HG03457 (cell line): ENCODE measurements at regions not wholly inside any gene's neighbourhood (a gene's known extent, or its start where the extent isn't known, plus 50 kb on each side); places are given as distances from the start of the nearest gene placed in this dataset.

Experiments used
- ATAC-seq: cut with Tn5 transposase; IDR thresholded peaks from one replicate; pipeline ENCODE4 v1.9.1; 2021; ENCODE audit warnings: moderate number of reproducible peaks; ENCODE audit not compliant: unreplicated experiment

DNA sequence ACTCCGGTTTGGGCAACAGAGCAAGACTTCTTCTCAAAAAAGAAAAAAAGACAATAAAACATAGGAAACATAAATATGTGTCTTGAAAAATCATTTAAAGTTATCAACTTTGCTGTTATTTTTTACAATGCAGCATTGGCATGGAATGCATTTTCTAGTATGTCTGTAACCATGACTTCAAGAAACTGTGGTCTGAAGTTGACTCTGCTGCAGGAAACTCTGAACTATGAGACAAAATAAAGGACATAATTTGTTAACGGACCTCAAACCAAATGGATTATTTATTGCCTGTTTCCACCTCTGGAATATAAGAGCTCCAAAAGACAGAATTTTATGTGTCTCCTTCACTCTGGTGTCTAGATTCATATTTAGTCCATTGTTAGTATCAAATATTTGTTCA is 79.1 kb downstream of the TRIB2 start:
- no peak for ATAC-seq

DNA sequence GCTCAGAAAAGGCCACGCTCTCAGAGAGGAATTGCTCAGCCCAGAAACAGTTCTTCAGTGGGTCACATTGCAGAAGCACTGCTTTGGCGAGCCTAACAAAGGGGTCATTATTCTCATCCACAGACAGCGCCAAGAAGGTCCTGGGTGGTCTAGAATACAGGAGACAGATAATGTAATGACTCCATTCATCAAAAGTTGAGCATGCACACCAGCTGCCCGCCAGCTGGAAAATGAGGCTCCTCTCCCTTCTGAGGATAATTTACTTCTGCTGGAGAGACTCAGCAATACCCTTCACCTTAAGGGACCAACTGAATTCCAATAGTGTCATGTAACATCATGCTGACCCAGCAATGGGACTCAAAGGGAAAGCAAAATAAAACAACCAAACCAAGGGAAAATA is 79.9 kb downstream of the TRIB2 start:
- ATAC-seq: no peak

DNA sequence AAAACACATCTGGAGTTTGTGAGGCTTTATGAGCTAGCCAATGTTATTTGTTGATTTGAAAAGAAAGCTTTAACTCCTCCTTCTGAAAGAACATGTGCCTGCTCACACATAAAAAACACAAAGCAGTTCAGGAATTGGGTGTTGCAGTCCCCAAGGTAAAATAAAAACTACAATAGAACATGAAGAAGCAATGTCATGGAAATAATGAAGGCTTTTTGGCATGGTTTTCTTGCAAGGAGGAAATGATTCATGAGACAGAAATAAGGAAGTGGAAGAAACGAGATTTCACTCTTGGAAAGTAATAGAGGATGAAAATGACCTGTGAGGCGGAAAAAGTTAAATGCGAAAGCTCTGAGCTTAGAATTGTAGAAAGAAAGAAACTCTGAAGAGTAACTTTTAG is 81.1 kb downstream of the TRIB2 start:
- no peak for ATAC-seq

DNA sequence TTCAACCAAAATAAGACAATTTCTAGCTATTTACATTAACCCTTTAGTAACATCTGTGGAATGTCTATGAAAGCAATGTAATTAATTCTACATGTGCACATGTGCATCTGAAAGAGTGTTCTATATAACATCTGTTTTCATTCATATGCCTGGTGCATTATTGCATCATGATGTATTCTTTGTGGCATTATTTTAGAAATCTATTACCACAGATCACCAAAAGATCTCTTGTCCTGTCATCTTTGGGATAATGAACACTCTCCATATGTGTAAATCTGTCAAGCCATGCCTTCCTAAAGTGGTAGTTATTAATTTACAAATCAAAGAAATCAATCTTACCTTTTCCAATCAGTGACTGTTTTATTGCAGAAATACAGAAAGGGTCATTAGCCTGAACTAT is 86.9 kb downstream of the TRIB2 start:
- ATAC-seq: no peak

DNA sequence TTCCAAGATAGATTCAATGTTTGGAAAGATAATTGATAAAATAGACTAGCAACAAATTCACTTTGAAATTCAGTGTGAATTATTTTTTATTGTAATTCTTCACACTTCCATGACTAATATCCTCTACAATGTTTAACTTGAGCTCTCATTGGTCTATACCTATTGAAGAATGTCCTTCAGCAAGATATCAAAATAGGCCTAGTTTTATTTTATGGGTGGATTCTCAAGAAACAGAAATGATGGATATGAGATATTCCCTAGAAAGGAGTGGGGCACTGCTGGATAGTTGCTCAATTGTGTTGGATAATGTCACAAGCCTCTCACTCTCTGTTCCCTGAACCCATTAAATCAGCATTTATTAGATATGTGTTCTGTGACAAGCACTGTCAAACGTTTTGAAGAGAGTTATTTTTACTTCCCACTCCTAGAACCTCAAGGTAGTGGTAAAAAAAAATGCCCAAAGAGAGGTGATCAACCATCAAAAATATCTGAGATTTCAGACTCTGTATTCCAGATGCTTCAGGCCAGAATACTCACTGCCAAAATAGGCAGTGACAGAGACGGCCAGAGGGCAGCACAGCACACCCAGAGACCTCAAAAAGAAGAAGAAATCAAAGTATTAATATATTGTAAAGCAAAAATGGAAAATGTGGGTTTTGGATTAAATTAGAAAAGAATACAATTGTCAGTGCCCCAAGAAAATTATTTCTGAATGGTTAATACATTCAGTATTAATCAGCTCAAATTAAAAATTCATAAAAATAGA is 87.5 kb downstream of the TRIB2 start:
- no peak for ATAC-seq

DNA sequence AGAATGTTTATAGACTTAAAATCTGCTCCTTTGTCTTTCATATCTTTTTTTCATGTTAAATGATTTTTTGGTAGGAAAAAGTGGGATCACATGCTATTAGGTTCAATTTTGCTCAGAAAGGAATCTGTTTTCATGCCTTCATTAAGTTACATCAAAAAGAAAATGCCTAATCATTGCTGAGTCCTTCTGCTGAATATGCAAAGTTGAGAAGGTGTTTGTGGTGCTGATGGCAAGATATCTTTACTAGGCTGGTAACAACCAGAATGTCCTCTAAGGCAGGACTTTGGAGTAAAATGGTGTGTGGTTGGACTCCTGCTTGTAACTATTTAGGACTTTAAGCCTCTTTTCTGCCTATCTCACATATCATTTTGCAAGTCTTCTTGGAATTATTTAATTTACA is 88.3 kb downstream of the TRIB2 start:
- ATAC-seq: no peak

DNA sequence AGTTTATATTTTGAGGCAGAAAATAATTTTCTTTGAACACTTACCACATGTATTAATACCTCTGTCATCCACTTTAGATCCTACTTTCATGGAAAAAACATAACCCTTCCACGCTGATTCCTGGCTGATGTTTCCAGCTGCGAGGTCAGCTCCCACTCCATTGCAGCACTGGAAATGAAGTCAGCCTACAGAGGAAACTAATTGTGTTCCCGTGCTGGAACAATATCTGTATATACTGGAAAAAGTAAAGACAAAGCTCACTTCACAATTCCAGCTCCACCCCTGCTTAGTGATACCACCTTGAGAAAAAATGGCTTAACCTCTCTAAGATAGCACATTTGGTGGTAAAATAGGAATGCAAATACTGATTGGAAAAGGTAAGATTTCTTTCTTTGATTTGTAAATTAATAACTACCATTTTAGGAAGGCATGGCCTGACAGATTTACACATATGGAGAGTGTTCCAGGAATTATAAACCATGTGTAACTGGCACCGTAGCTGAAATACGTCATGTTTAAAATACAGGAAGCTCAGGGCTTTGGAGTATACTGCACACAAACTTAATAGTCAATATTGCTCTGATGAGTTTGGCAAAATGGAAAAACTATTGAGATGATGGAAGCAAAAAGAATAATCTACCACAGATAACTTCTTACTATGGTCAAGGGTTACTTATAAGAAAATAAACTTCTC is 90.0 kb downstream of the TRIB2 start:
- ATAC-seq: no peak

DNA sequence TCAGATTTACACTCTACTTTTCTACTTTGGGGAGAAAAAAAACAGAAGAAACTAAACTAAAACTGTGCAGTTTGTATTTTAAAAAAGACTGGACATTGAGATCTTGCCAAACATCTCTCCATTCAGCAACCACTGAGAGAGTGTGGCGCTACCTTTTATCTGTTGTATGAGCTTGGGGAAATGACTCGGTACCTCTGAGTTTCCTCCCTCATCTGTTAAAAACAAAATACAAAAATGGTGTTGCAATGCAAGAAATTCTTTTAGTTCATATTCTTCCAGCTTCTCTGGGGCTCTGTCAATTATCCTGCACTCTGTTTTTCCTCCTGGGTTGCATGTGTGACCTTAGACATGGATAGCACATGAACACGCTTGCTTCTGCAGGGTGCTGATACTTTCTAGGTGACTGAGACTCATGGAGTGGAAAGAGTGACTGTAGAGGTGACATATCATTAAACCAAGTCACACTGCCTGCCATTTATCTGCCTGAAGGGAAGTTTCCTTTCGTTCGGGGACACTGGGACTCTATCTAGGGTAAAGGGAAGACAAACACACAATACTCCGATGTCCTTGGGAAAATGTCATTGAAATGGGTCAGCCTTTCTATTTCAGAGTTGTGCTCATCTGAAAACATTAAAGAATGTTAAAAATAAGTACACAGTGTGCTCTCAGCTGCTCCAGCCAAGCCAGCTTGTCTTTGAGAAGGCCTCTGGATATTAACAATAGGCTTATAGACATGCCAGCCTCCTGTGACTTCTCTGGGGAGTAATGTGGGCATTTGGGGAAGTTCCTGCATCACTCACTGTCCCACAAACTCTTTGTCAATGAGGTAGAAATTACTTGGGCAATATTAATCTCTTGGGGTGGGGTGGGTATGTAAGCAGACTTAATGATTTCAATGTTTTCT is 91.4 kb downstream of the TRIB2 start:
- ATAC-seq: no peak

DNA sequence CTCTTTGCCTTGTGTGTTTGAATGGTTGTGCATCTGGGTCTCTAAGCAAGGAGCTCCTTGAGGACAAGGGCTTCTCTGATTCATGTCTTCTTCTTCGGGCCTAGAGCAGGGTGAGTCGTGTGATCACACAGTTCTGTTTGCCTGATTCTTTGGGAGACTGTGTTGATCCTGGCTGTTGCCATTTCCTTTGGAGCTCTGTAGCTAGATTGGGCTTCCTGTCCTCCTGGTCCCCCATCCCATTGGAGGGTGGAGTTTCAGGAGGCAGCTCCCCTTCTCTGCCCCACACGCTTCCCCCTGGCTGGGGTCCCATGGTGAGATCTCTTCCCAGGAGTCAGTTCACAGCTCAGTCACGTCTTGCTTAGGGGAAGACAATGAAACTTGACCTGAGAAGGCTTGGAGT is 92.8 kb downstream of the TRIB2 start:
- ATAC-seq: no peak

DNA sequence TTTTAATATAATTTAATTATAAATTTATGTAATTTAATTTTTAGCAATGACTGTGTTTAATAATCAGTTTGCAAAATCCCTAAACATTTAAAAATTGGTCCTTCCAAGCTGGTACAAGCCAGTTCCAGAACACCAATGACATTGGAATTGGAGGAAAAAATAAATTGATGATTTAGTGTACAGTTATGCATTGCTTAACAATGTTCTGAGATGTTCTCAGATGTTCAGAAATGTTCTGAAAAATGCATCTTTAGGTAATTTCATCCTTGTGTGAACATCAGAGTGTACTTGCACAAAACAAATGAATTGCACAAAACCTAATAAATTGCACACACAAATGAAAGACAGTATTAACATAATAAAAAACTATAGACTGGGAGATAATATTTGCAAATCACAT is 95.2 kb downstream of the TRIB2 start:
- no peak for ATAC-seq

DNA sequence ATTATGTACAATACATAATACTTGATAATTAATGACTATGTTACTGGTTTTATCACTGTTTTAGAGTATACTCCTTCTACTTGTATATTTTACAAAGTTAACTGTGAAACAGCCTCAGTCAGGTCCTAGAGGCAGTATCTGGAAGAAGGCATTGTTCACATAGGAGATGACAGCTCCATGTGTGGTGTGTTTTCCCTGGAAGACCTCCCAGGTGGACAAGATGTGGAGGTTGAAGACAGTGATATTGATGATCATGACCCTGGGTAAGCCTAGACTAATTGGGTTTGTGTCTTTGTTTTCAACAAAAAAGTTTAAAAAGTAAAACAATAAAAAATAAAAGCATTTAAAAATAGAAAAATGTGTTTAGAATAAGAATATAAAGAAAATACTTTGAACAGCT is 96.4 kb downstream of the TRIB2 start:
- no peak for ATAC-seq

DNA sequence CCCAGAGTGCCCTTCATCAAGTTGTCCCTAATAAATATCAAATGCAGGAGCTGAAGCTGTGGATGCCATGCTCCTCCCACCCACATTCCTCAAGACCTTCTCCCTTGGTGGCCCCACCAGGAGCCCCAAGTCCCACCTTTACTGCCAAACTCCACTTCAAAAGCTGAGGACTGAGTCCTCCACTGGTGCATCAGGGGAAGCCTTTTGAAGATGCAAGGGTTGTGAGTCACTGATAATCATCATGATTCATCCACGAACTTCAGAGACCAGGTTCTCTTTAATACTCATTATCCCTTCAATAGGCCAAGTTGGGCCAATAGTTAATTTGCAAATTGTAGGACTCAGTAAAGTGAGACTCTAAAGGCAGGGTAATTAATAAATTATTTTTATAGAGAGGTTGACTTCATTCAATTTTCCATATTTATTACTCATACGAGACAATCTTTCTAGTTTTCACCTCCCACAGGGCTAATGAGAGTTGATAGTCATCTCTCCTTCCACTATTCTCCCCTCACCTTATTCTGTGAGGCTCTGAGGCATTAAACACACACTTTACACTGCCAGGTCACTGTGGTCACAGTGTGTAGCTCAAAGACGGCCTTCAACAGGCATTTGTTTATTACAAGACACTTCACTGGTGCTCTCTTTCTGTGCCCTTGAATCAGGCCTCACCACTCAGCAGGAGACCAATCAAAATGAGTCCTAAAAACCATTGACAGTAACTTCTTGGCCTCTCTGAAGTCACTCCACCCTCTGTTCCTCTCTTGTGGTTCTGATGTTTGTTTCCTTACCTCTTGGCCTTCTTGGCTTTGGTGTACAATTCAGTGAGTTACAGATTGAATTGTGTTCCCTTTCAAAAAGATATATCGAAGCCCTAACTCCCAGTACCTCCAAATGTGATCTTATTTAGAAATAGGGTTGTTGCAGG is 99.9 kb downstream of the TRIB2 start:
- no peak for ATAC-seq

DNA sequence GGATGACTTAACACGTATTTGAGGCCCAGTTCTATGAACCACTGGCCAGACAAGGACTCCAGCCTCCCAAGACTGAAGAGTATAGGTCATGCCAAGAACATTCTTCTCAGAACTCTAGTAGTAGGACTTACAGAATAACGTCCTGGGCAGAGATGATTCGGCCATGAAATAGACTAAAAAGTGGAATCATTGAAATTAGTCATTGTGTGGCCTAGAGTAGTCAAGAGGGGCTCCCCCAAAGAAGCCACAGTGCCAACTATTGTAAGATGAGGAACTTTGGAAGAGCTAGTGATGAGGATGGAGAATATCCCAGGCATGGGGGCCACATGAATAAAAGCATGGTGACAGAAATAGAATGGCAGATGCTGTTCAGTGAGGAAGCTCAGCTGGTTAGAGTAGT is 101.1 kb downstream of the TRIB2 start:
- no peak for ATAC-seq

DNA sequence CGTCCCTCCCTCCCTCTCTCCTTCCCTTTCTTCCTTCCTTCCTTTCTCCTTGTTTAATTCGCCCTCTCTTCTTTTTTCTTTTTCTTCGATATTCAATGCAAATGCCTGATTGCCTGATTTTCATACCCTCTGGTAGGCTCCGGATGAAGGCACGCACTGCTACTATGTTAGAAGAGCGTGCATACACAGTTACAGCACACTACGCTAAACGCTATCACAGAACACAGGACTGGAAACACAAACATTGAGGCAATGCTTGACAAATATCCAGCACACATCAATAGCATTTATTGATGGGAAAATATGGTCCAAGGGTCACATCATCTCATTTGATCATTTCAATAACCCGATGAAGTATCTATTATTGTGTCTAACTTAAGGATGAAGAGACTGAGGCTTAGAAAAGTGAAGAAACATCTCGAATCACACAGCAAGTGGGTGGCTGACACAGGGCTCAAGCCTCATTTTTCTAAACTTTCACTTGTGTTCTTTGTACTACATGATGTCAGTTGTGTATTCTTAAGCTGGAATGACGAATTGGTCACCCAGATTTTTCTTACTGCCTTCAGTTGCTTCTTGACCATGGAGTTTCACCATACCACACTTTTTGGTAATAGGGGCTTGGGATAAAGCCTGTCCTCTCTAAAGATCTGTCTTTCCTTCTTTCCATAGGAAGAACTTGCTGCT is 101.8 kb downstream of the TRIB2 start:
- ATAC-seq: no peak

DNA sequence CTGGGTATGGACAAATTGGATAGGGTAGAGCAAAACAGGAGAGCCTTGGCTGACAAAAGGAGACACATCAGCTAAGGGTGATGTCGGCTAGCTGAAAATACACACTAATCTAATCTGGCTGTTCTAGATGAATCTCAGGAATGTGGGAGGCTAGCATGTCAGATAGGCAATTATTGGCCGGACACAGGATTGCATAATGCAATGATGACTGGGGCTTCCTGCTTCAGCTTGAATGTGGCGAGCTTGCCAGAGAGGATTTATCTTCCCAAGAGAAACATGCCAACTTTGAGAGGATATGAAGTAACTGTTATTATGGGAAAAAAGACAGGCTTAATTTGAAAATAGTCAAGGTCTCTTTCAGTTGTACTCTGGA is 102.4 kb downstream of the TRIB2 start:
- no peak for ATAC-seq

DNA sequence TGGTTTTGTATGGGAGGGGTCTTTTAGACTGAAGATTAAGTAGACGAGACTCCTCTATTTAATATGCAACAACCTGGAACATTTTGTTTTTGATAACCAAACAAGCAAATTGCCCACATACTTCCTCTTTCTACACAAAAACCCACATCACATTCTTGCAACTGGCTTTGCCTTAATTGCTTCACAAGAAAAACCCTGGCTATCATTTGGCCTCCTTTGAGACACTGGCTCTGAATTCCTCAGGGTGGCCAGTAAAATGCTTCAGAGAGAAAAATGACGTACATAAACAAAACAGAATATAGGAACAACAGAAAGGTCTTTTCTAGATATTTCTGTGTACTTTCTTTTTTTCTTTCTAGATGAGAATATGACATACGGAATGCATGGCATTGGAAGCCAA is 103.0 kb downstream of the TRIB2 start:
- no peak for ATAC-seq

DNA sequence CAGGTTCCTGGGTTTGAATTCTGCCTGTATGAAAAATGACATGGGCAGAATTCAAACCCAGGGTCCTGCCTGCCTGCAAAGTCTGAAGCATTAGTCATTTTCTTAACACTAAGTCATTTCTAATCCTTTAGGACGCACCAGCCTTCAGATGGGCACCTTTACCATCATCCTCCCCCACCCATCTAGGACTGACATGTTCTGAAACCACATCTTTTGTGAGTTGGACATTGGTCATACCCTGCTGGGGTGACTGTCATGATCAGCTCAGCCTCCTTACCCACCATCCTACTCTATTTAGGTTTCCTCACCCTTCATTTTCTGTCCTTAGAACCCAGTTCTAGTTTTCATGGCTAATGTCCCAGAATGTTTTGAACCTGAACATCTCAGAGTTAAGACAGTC is 104.9 kb downstream of the TRIB2 start:
- no peak for ATAC-seq

DNA sequence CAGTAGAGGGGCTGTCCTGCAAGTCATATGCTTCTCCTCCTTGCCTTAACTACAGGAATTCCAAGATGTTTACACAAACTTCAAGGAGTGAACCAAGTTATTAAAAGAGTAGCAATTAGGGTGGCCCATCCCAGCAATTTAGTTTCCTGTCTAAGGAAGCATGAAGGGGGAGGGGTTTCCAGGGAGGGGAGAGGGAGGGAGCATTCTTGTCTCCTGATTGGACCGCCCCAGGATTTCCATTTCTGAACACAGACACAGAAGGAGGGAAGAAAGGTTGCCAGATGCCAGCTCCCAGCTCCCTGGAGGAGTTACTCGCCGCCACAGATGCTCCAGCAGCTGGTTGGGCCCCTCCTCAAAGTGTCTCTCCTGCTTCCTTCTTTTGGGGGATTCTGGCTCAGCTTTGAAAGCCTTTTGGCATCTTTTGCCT is 107.6 kb downstream of the TRIB2 start:
- no peak for ATAC-seq

DNA sequence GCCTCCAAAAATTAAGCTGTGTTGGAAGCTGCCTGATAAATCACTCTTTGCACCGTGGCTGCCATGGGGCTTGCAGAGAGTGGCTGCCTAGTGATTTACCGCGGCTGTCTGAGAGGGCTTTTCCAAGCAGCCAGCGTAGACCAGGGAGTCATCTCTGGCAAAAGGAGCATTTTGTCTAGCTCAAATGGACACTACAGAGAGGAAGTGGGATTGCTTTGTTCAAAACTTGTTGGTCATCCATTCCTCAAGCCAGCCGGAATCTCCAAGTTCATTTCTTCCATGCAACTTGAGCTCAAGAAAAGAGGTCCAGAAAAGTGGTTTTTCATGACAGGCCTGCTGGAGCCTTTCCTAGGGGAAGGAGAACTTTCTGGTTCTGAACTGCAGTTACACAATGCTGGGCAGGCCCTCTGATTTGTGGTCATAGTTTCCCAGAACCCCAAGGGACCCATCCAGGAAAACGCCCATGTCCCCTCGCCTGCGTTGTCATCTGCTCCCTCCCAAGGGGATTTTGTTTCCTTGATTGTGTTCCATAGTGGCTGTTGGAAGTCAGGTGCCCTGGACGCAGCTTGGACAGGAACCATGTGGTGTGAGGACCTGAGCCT is 108.1 kb downstream of the TRIB2 start:
- no peak for ATAC-seq

DNA sequence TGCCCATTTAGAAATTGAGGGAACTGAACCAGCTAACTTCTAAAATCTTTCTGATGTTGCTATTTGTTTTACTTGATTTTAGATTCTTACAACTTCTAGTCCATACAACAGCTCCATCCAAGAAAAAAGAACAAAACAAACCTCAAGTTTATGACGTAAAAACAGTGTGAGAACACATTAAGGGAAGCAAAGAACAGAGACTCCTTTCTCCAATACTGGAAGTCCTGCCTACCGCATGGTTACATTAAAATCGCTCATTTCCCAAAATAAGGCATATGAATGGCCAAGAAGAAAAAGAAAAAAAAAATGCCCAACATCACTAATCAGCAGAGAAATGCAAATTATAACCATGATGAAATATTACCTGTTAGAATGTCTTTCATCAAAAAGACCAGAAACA is 110.0 kb downstream of the TRIB2 start:
- no peak for ATAC-seq
